Cardiac muscle cell (in vitro differentiated cells and primary cell): ENCODE measurements at regions not wholly inside any gene's neighbourhood (a gene's known extent, or its start where the extent isn't known, plus 50 kb on each side); places are given as distances from the start of the nearest gene placed in this dataset.

ENCODE experiments used
- DNase-seq, 2 donors: peaks; one replicate each; pipeline versions ENCODE4 v3.0.0 to v3.0.0-alpha.2; 2010 to 2017; ENCODE audit warnings: low read depth in 1 of 2, low spot score in 1 of 2
- H3K27ac ChIP-seq: fragments of 200-600 bp; sonication (generic); 2 replicates; pipeline ENCODE4 v1.5.1; 2016
- H3K27me3 ChIP-seq: fragments of 200-600 bp; sonication (generic); 2 replicates; pipeline ENCODE4 v1.6.0; 2016; ENCODE audit warnings: control low read depth
- H3K36me3 ChIP-seq: fragments of 200-600 bp; sonication (generic); 2 replicates; pipeline ENCODE4 v1.5.1; 2016; ENCODE audit warnings: control low read depth
- H3K4me1 ChIP-seq: fragments of 200-600 bp; sonication (generic); 2 replicates; pipeline ENCODE4 v1.8.1; 2017; ENCODE audit warnings: low read depth, mild to moderate bottlenecking, mixed run types
- H3K4me3 ChIP-seq: fragments of 200-600 bp; sonication (generic); 2 replicates; pipeline ENCODE4 v1.5.1; 2016; ENCODE audit warnings: mild to moderate bottlenecking
- H3K9me3 ChIP-seq: fragments of 200-600 bp; sonication (generic); 2 replicates; pipeline ENCODE4 v1.5.1; 2017; ENCODE audit warnings: low read depth, mild to moderate bottlenecking, control low read depth
- TF ChIP-seq, protein P1 (sequence below): IDR thresholded peaks from 2 replicates; pipeline ENCODE4 v1.5.1; 2012; ENCODE audit warnings: low read depth, mild to moderate bottlenecking, low read length

DNA sequence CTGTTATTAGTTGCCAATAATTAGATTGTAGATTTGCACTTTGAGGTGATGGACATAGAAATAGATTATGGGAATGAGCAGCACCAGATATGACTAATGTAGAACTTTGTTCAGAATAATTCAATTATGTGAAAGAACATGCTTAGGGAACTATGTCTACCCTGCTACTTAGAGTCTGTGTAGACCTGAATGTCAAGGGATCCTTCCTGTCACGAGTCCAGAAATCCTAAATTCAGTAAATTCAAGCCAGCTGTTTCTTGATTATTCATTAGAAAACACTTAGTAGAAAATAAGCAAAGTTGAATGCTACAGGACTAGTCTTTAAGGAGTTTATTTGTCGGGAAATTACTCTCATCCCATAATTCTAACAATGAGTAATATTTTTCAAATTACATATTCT is 887.3 kb upstream of the SEMA6A start:
- no peak for DNase-seq
- TF ChIP-seq, protein P1, sequence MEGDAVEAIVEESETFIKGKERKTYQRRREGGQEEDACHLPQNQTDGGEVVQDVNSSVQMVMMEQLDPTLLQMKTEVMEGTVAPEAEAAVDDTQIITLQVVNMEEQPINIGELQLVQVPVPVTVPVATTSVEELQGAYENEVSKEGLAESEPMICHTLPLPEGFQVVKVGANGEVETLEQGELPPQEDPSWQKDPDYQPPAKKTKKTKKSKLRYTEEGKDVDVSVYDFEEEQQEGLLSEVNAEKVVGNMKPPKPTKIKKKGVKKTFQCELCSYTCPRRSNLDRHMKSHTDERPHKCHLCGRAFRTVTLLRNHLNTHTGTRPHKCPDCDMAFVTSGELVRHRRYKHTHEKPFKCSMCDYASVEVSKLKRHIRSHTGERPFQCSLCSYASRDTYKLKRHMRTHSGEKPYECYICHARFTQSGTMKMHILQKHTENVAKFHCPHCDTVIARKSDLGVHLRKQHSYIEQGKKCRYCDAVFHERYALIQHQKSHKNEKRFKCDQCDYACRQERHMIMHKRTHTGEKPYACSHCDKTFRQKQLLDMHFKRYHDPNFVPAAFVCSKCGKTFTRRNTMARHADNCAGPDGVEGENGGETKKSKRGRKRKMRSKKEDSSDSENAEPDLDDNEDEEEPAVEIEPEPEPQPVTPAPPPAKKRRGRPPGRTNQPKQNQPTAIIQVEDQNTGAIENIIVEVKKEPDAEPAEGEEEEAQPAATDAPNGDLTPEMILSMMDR = no peak
- no peaks in the 10 kb centered on the region for H3K36me3 ChIP-seq
- H3K4me3 ChIP-seq = no peak overlapping the region
- H3K27me3 ChIP-seq = no peaks in the 10 kb centered on the region
- H3K27ac ChIP-seq = no peak overlapping the region
- no peaks in the 10 kb centered on the region for H3K9me3 ChIP-seq
- no peaks in the 10 kb centered on the region for H3K4me1 ChIP-seq

DNA sequence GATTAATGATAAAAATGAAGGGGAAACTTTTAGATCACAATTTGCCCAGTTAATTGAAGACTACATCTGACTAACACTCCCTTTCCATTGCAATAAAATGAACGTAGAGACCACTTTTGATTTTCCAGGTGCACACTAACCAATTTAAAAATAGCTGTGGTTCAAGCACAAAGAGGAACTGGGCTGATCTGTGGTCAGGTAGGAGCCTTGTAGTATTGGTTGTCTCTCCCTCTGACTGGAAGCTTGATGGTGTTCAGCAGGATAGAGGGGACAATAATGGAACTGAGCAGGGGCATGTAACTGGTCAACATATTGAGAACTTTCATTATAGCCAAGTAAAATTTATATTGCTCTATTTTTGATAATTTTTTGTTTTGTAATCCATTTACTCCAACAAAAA is 886.8 kb upstream of the SEMA6A start:
- Histone ChIP-seq H3K27ac (no peak overlapping the region), H3K9me3 (no peaks in the 10 kb centered on the region), H3K36me3 (no peaks in the 10 kb centered on the region), H3K4me3 (no peak overlapping the region), H3K27me3 (no peaks in the 10 kb centered on the region), H3K4me1 (no peaks in the 10 kb centered on the region)
- DNase-seq = no peak
- TF ChIP-seq, protein P1 = no peak

GRCh38 chr5:117457656-117458055 is 883.0 kb upstream of the SEMA6A start:
- H3K9me3 ChIP-seq = no peaks in the 10 kb centered on the region
- no peaks in the 10 kb centered on the region for H3K4me1 ChIP-seq
- H3K27ac ChIP-seq = no peak overlapping the region
- TF ChIP-seq, protein P1 = no peak
- no peaks in the 10 kb centered on the region for H3K36me3 ChIP-seq
- no peak overlapping the region for H3K4me3 ChIP-seq
- H3K27me3 ChIP-seq = no peaks in the 10 kb centered on the region
- DNase-seq = no peak

GRCh38 chr5:117456866-117457470 is 882.3 kb upstream of the SEMA6A start:
- no peak for DNase-seq
- H3K36me3 ChIP-seq = no peaks in the 10 kb centered on the region
- no peaks in the 10 kb centered on the region for H3K9me3 ChIP-seq
- H3K27me3 ChIP-seq = no peaks in the 10 kb centered on the region
- no peaks in the 10 kb centered on the region for H3K4me1 ChIP-seq
- no peak overlapping the region for H3K27ac ChIP-seq
- H3K4me3 ChIP-seq = no peak overlapping the region
- TF ChIP-seq, protein P1 = no peak

DNA sequence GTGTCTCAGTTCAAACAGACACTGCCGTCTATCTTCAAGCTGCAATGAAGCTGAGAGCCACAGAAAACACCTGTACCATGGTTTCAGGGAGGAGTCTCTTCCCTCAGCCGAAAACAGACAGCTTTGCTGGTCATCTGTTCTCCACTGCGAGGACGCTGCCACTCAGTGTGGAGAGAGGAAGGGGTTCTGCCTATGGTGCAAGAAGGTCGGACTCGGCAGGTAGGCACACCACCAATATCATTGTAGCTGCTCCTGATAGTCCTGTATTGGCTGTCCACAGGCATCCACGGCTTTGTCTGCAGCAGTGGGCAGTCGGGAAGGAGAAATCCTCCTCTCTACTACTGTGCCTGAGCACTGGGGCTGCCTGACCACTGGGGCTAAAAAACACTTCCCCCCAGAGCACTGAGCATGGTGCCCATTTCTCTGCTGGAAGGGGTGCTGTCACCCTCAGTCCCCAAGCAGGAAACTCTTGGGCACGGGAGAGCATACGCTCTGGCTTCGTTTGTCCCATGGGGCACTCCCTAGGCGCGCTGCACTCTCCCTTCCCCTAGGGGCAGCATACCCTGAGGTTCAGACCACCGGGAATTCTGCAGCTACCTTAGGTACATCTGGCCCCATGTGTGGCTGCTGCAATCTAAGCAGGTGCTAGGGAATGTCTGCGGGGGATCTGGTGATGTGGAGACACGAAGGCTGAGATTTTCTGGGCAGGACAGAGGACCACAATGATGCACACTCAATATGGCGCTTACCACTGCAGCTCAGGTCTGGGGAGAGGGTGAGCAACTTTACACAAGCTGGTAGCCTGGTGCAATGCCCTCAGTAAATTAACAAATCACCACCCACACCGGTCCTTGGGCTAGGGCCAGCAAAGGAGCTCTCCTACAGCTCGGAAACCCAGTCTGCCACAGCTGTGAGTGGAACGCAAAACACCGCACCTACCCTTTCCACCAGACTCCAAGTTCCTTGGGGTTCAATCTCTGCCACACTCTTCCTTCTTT is 880.9 kb upstream of the SEMA6A start:
- no peaks in the 10 kb centered on the region for H3K9me3 ChIP-seq
- no peaks in the 10 kb centered on the region for H3K27me3 ChIP-seq
- H3K4me3 ChIP-seq = peak overlapping the region; percentile 18
- H3K36me3 ChIP-seq = no peaks in the 10 kb centered on the region
- TF ChIP-seq, protein P1 = peak; percentile 19
- peak in 1 of 2 donors; percentile 22 for DNase-seq
- no peaks in the 10 kb centered on the region for H3K4me1 ChIP-seq
- no peak overlapping the region for H3K27ac ChIP-seq
